Stomach smooth muscle (tissue), 2 donors: ENCODE measurements at regions not wholly inside any gene's neighbourhood (a gene's known extent, or its start where the extent isn't known, plus 50 kb on each side); places are given as distances from the start of the nearest gene placed in this dataset.
"Not testable (repeated sequence)": the region's sequence is repeated elsewhere in the genome, so short reads cannot be mapped to it uniquely, and the experiment has no call there.

Experiments
- H3K27ac ChIP-seq: one replicate; pipeline ENCODE4 v1.7.0; 2013; ENCODE audit warnings: mild to moderate bottlenecking, low read length, inconsistent platforms
- H3K27me3 ChIP-seq, 2 donors: one replicate each; pipeline ENCODE4 v1.7.0; 2013; ENCODE audit warnings: low read length in 2 of 2; ENCODE audit not compliant: insufficient read depth in 2 of 2, control insufficient read depth in 1 of 2
- H3K36me3 ChIP-seq, 2 donors: one replicate each; pipeline ENCODE4 v1.7.0; 2013; ENCODE audit warnings: low read length in 2 of 2; ENCODE audit not compliant: control insufficient read depth in 2 of 2, insufficient read depth in 2 of 2
- H3K4me1 ChIP-seq: one replicate; pipeline ENCODE4 v1.7.0; 2013; ENCODE audit warnings: low read length; ENCODE audit not compliant: control insufficient read depth, insufficient read depth
- H3K4me3 ChIP-seq, 2 donors: one replicate each; pipeline ENCODE4 v1.7.0; 2013; ENCODE audit warnings: low read length in 2 of 2
- H3K9ac ChIP-seq, 2 donors: one replicate each; pipeline ENCODE4 v1.7.0; 2013; ENCODE audit warnings: low read length in 2 of 2, mild to moderate bottlenecking in 1 of 2
- H3K9me3 ChIP-seq, 2 donors: one replicate each; pipeline ENCODE4 v1.7.0; 2013; ENCODE audit warnings: low read length in 2 of 2; ENCODE audit not compliant: control insufficient read depth in 2 of 2
- donor health status: healthy.
- donor health status: Pancreatic carcinoma.

- H3K36me3 ChIP-seq, H3K27ac ChIP-seq, H3K4me1 ChIP-seq, H3K4me3 ChIP-seq, H3K27me3 ChIP-seq, H3K9me3 ChIP-seq, H3K9ac ChIP-seq: not testable (repeated sequence)
Observed at GRCh38 chrX:66692512-66692911, 53.6 kb upstream of the EDA2R start.
